Kidney epithelial cell (primary cell): ENCODE measurements at regions not wholly inside any gene's neighbourhood (a gene's known extent, or its start where the extent isn't known, plus 50 kb on each side); places are given as distances from the start of the nearest gene placed in this dataset.

ENCODE experiments used
- DNase-seq: peaks from one replicate; pipeline ENCODE4 v3.0.0-alpha.2; 2010; ENCODE audit warnings: low read depth
- H3K27me3 ChIP-seq: 2 replicates; pipeline ENCODE4 v1.6.0; 2011; ENCODE audit warnings: low read length; ENCODE audit not compliant: control insufficient read depth, insufficient read depth
- H3K36me3 ChIP-seq: 2 replicates; pipeline ENCODE4 v1.5.1; 2011; ENCODE audit warnings: low read length; ENCODE audit not compliant: control insufficient read depth, insufficient read depth
- H3K4me3 ChIP-seq: 2 replicates; pipeline ENCODE4 v1.5.1; 2011; ENCODE audit warnings: low read depth, mild to moderate bottlenecking, control low read depth, low read length
- TF ChIP-seq, protein P1 (sequence below): IDR thresholded peaks from 2 replicates; pipeline ENCODE4 v1.5.1; 2011; ENCODE audit warnings: mild to moderate bottlenecking, moderate library complexity, low read length, control low read depth, inconsistent platforms; ENCODE audit not compliant: insufficient read depth, poor library complexity, severe bottlenecking

DNA sequence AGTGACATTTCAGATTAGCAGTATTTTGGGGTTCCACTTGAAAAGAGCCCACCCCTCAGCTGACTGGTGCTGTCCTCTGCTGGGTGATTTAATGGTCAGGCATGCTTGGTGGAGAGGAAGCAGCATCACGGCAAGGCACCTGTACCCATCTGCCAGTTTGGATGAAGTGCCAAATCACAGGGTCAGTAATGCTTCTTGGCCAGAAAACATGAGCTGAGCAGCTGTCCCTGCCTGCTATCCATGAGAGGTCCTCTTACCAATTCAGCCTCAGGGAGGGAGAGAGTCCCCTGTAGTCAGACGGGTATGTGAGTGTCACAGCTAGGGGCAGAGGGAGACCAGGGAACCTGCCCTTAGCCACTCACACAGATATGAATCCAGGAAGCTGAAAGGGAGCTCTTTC, 137.9 kb downstream of the SEC61B start:
- no peak for DNase-seq
- Histone ChIP-seq H3K27me3 (peaks cover 14% of the 10 kb centered on the region), H3K36me3 (no peaks in the 10 kb centered on the region), H3K4me3 (no peak overlapping the region)
- TF ChIP-seq, protein P1, sequence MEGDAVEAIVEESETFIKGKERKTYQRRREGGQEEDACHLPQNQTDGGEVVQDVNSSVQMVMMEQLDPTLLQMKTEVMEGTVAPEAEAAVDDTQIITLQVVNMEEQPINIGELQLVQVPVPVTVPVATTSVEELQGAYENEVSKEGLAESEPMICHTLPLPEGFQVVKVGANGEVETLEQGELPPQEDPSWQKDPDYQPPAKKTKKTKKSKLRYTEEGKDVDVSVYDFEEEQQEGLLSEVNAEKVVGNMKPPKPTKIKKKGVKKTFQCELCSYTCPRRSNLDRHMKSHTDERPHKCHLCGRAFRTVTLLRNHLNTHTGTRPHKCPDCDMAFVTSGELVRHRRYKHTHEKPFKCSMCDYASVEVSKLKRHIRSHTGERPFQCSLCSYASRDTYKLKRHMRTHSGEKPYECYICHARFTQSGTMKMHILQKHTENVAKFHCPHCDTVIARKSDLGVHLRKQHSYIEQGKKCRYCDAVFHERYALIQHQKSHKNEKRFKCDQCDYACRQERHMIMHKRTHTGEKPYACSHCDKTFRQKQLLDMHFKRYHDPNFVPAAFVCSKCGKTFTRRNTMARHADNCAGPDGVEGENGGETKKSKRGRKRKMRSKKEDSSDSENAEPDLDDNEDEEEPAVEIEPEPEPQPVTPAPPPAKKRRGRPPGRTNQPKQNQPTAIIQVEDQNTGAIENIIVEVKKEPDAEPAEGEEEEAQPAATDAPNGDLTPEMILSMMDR, result no peak

DNA sequence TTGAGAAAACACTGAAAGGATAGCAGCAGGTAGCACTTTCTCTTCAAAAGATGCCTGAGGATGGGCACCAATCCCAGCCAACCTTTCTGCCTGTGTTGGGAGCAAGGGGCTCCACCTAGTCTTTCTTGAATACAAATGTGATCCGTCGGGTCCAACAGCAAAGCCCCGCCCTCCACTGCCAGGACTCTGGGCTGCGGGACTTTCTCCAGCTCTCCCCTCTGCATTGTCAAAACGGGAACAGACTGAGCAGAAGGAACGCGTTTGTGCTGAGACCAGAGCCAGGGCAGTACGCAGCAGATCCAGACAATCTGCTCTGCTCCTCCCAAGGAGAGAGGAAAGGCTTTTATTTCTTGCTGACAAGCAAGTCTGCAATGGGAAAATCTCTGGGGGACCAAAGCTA, 139.7 kb downstream of the SEC61B start:
- H3K27me3 ChIP-seq, result peaks cover 11% of the 10 kb centered on the region
- H3K36me3 ChIP-seq, result no peaks in the 10 kb centered on the region
- H3K4me3 ChIP-seq, result no peak overlapping the region
- DNase-seq, result no peak
- TF ChIP-seq, protein P1, result no peak

DNA sequence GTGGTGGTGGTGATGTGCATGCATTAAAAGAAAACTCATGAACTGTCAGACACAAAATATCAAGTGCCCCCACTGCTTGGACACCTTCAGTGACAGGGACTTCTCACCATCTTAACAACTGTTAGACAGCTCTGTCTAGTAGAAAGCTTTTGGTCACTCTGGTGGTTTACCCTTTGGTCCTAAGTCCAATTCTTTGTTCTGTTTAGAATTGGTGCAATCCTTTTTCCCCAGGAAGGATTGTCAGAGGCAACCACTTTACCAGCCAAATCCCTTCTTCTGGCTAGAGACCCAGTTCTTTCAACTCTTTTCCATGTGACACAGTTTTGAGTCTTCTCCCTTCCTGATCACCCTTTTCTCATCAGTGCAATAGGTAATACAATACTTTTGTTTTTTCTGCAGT, 140.2 kb downstream of the SEC61B start:
- TF ChIP-seq, protein P1, result no peak
- Histone ChIP-seq H3K27me3 (peaks cover 11% of the 10 kb centered on the region), H3K36me3 (no peaks in the 10 kb centered on the region), H3K4me3 (no peak overlapping the region)
- no peak for DNase-seq

DNA sequence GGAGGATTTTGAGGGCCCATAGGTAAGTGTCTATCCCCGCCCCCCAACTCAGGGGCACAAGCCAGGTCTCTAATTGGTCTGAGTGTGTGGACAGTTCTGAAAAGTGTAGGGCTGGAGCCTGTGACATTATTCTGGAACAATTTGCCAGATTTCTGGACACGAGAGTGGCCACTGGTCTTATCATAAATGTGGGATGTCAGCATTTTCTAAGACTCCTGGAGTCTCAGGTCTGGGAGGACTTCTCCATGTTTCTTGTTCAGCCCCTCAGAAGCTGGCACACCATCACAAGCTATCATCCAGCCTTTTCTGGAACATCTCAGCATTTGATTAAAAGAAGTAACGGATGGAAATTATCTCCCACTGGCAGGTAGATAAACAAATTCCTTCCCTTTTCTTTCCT, 141.4 kb downstream of the SEC61B start:
- Histone ChIP-seq H3K4me3 (no peak overlapping the region), H3K36me3 (no peaks in the 10 kb centered on the region), H3K27me3 (peaks cover 11% of the 10 kb centered on the region)
- no peak for DNase-seq
- TF ChIP-seq, protein P1, result no peak

DNA sequence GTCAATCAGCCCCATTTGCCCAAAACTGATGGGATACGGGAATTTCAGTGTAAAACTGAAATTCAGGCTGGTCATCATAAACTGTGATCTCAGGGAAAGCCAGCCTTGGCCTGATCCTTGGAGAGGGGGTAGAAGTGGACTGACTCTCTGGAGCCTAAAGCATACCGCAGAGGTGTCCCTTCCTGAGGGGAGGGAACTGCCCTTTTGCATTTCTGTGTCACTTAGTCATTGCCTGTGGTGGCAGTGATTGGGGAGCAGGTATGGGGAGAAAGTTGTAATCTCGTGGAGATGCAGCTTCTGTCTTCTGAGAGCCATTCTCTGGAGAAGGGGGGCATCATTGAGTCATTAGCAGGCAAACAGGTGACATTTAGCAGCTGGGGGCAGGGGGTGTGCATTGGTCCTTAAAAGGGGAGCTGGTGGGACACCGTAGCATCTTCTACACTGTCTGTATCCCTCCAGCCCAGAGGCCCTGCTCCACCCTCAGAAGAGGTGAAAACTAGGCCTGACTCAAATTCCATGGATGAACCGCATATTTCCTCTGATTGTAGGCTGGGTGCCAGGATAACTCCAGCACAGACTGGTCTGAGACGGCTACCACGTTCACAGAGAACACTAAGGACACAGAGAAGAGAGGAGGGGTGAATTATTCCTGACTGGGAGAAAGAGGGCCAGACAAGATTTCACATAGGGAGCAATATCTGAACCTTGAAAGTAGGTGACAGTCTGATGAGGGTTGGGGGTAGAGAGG, 143.3 kb downstream of the SEC61B start:
- H3K27me3 ChIP-seq, result peaks cover 6% of the 10 kb centered on the region
- DNase-seq, result no peak
- TF ChIP-seq, protein P1, result no peak
- H3K36me3 ChIP-seq, result no peaks in the 10 kb centered on the region
- no peak overlapping the region for H3K4me3 ChIP-seq

DNA sequence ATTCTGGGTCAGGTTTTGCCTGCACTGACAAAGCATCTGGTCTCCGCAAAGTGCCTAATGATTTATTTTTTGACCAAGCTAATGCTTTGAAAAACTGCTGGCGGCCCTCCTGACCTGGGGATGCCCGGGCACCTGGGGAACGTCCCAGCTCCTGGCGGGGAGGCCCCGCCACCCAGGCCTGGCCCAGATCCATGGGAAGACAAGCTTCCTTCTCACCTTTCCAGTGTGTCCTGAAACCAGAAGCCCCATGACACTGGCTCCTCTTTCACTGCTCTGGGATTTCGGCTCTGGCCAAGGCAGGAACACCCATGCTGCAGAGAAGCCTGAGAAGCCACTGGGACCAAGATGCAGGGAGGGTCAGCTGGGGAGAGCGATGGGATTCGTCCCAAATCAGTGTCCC, 144.1 kb downstream of the SEC61B start:
- DNase-seq, result no peak
- no peaks in the 10 kb centered on the region for H3K36me3 ChIP-seq
- TF ChIP-seq, protein P1, result no peak
- no peak overlapping the region for H3K4me3 ChIP-seq
- peaks cover 6% of the 10 kb centered on the region for H3K27me3 ChIP-seq
